Gastroesophageal sphincter (tissue), 3 donors: ENCODE measurements at regions not wholly inside any gene's neighbourhood (a gene's known extent, or its start where the extent isn't known, plus 50 kb on each side); places are given as distances from the start of the nearest gene placed in this dataset.

Experiments
- POLR2AphosphoS5 ChIP-seq: sonication (generic); formaldehyde crosslinking; IDR thresholded peaks from one replicate; pipeline ENCODE4 v1.6.1; 2017; ENCODE audit warnings: antibody characterized with exemption
- TF ChIP-seq, protein P1 (sequence below), 4 experiments: fragments of 200-600 bp in 2 of 4; fragments of 450-650 bp in 2 of 4; sonication (generic) in 1 of 4; IDR thresholded peaks; one replicate each; pipeline ENCODE4 v1.5.1; 2017 to 2019; ENCODE audit warnings: antibody characterized with exemption in 4 of 4, mild to moderate bottlenecking in 2 of 4, moderate library complexity in 2 of 4

DNA sequence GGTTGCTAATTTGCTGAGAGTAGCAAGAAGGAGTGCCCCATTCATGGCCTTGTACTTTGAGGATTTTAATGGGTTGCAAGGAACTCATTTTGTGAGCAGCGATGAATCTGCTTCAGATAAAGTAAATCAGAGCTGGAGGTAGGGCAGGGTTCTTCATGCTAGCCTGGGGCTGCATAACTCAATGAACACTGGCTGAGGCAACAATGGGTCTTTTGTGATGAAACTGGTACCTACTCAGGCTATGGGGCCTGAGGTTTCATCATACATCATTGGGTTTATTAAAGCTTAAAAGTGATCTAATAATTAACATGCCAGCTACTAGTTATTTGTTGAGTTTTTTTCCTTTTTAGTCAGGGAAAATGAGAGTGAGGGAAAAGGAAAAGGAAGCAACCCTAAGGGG is 106.9 kb downstream of the FAM50B start:
- TF ChIP-seq, protein P1, sequence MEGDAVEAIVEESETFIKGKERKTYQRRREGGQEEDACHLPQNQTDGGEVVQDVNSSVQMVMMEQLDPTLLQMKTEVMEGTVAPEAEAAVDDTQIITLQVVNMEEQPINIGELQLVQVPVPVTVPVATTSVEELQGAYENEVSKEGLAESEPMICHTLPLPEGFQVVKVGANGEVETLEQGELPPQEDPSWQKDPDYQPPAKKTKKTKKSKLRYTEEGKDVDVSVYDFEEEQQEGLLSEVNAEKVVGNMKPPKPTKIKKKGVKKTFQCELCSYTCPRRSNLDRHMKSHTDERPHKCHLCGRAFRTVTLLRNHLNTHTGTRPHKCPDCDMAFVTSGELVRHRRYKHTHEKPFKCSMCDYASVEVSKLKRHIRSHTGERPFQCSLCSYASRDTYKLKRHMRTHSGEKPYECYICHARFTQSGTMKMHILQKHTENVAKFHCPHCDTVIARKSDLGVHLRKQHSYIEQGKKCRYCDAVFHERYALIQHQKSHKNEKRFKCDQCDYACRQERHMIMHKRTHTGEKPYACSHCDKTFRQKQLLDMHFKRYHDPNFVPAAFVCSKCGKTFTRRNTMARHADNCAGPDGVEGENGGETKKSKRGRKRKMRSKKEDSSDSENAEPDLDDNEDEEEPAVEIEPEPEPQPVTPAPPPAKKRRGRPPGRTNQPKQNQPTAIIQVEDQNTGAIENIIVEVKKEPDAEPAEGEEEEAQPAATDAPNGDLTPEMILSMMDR (IDR thresholded peaks at IDR 0.05): no peak
- TF ChIP-seq POLR2AphosphoS5: no peak
